Endothelial cell of umbilical vein (primary cell): ENCODE measurements at regions not wholly inside any gene's neighbourhood (a gene's known extent, or its start where the extent isn't known, plus 50 kb on each side); places are given as distances from the start of the nearest gene placed in this dataset.

Experiments
- BruUV-seq: library from RNA; stranded (reverse); fragments of 400-500 nt; replicated peaks from 2 replicates; lab custom pipeline; 2021; lab: Mats Ljungman, UMichigan
- CTCF ChIA-PET: fragments of 300-600, 350-600 bp; sonication (Branson Sonifier 250); formaldehyde crosslinking; loops from one replicate; lab custom pipeline; 2021; ENCODE audit warnings: antibody characterized with exemption, inconsistent platforms; lab: Charles Lee
- POLR2A ChIA-PET: fragments of 300-600, 350-600 bp; sonication (Branson Sonifier 250); formaldehyde crosslinking; loops from one replicate; lab custom pipeline; 2021; ENCODE audit warnings: antibody characterized with exemption, inconsistent platforms; lab: Charles Lee
- DNase-seq: peaks from one replicate; pipeline ENCODE4 v3.0.0-alpha.2; 2011; ENCODE audit warnings: low read depth, low spot score
- FAIRE-seq: peaks from 2 replicates; lab custom pipeline; 2011; peaks lifted over from hg19 to GRCh38; lab: Jason Lieb, UNC
- H2AFZ ChIP-seq: 2 replicates; pipeline ENCODE4 v1.6.0; 2012; ENCODE audit warnings: low read depth, low read length, control low read depth, inconsistent platforms
- H3K27ac ChIP-seq: 2 replicates; pipeline ENCODE4 v1.5.1; 2011; ENCODE audit warnings: low read depth, mild to moderate bottlenecking, control low read depth, low read length, moderate library complexity; ENCODE audit not compliant: insufficient read depth
- H3K27me3 ChIP-seq, 2 experiments: 2 replicates each; pipeline versions ENCODE4 v1.6.0 to v1.6.1; 2011; ENCODE audit warnings: low read length in 2 of 2, mixed read lengths in 1 of 2; ENCODE audit not compliant: control insufficient read depth in 2 of 2, insufficient read depth in 2 of 2
- H3K36me3 ChIP-seq, 2 experiments: 2 replicates in 1 of 2; 3 replicates in 1 of 2; pipeline ENCODE4 v1.5.1; 2011; ENCODE audit warnings: low read length in 2 of 2, mild to moderate bottlenecking in 1 of 2, moderate library complexity in 1 of 2; ENCODE audit not compliant: control insufficient read depth in 2 of 2, insufficient read depth in 2 of 2; ENCODE audit errors: extremely low read depth in 1 of 2
- H3K4me1 ChIP-seq: 3 replicates; pipeline ENCODE4 v1.5.1; 2011; ENCODE audit warnings: mild to moderate bottlenecking, low read length; ENCODE audit not compliant: control insufficient read depth, insufficient read depth; ENCODE audit errors: extremely low read depth
- H3K4me2 ChIP-seq: 2 replicates; pipeline ENCODE4 v1.6.1; 2011; ENCODE audit warnings: low read length, control low read depth, mixed read lengths; ENCODE audit not compliant: insufficient read depth
- H3K4me3 ChIP-seq, 3 experiments: fragments of 200-600 bp in 1 of 3; sonication (generic), shearing (Covaris generic) in 1 of 3; replicated peaks in 1 of 3; 2 replicates each; pipeline ENCODE4 v1.5.1; 2011 to 2016; ENCODE audit warnings: control low read depth in 3 of 3, low read length in 3 of 3, mild to moderate bottlenecking in 2 of 3, inconsistent platforms in 1 of 3, low read depth in 1 of 3, moderate library complexity in 1 of 3; ENCODE audit not compliant: insufficient read depth in 1 of 3
- H3K79me2 ChIP-seq: 2 replicates; pipeline ENCODE4 v1.6.0; 2012; ENCODE audit warnings: low read length, inconsistent platforms; ENCODE audit not compliant: control insufficient read depth, insufficient read depth
- H3K9ac ChIP-seq: replicated peaks from 2 replicates; pipeline ENCODE3; 2011; ENCODE audit warnings: low read length, control low read depth; ENCODE audit not compliant: insufficient read depth; ENCODE audit errors: extremely low read depth
- H3K9me1 ChIP-seq: replicated peaks from 3 replicates; pipeline ENCODE4 v1.6.0; 2011; ENCODE audit warnings: mild to moderate bottlenecking, low read length; ENCODE audit not compliant: control insufficient read depth, insufficient read depth; ENCODE audit errors: extremely low read depth
- H3K9me3 ChIP-seq: replicated peaks from 2 replicates; pipeline ENCODE4 v1.5.1; 2012; ENCODE audit warnings: low read length, inconsistent platforms; ENCODE audit not compliant: control insufficient read depth, insufficient read depth
- H4K20me1 ChIP-seq: replicated peaks from 2 replicates; pipeline ENCODE3; 2011; ENCODE audit warnings: mild to moderate bottlenecking, low read length; ENCODE audit not compliant: control insufficient read depth, insufficient read depth; ENCODE audit errors: extremely low read depth
- CTCF ChIP-seq, 2 donors: IDR thresholded peaks; 1 replicate in 1 of 2; 2 replicates in 1 of 2; pipeline ENCODE4 v1.5.1; 2011; ENCODE audit warnings: low read length in 2 of 2, mild to moderate bottlenecking in 2 of 2, moderate library complexity in 2 of 2, control low read depth in 1 of 2, inconsistent platforms in 1 of 2, low read depth in 1 of 2; ENCODE audit not compliant: insufficient read depth in 1 of 2; ENCODE audit errors: extremely low read depth in 1 of 2
- EZH2 ChIP-seq: IDR thresholded peaks from 2 replicates; pipeline ENCODE4 v1.6.1; 2012; ENCODE audit warnings: borderline replicate concordance, low read depth, mild to moderate bottlenecking, moderate library complexity, low read length, inconsistent platforms; ENCODE audit not compliant: severe bottlenecking
- FOS ChIP-seq: IDR thresholded peaks from 2 replicates; pipeline ENCODE4 v1.6.1; 2011; ENCODE audit warnings: mild to moderate bottlenecking, low read length, moderate library complexity, borderline replicate concordance; ENCODE audit not compliant: insufficient read depth
- GATA2 ChIP-seq: IDR thresholded peaks from 2 replicates; pipeline ENCODE4 v1.7.0; 2011; ENCODE audit warnings: low read depth, mild to moderate bottlenecking, moderate library complexity, mixed read lengths, low read length; ENCODE audit not compliant: insufficient read length, insufficient read depth
- JUN ChIP-seq: IDR thresholded peaks from 2 replicates; pipeline ENCODE4 v1.6.1; 2011; ENCODE audit warnings: borderline replicate concordance, low read depth; ENCODE audit not compliant: insufficient read length, insufficient read depth
- MYC ChIP-seq: IDR thresholded peaks from one replicate; pipeline ENCODE4 v1.6.1; 2011; ENCODE audit warnings: mild to moderate bottlenecking, low read depth, low read length
- POLR2A ChIP-seq: IDR thresholded peaks from 2 replicates; pipeline ENCODE4 v1.6.1; 2012; ENCODE audit warnings: low read depth, mild to moderate bottlenecking, control low read depth, low read length
- POLR2AphosphoS5 ChIP-seq: IDR thresholded peaks from 2 replicates; pipeline ENCODE4 v1.6.1; 2012; ENCODE audit warnings: low read depth, mild to moderate bottlenecking, control low read depth, low read length, moderate library complexity; ENCODE audit not compliant: insufficient read depth
- dilution Hi-C: fragments of 300-500 bp; cut with MboI; formaldehyde crosslinking; loops from one replicate; pipeline ENCODE4 v1.15.0; 2019; ENCODE audit warnings: low sequenced_read_pairs; ENCODE audit not compliant: extremely low pct_ligation_motif_present
- intact Hi-C: fragments of 100-400 bp; cut with micrococcal nuclease; formaldehyde crosslinking; loops from one replicate; pipeline ENCODE4 v1.10.0; 2022
- TF ChIP-seq, protein P1 (sequence below): IDR thresholded peaks from 2 replicates; pipeline ENCODE4 v1.6.1; 2011; ENCODE audit not compliant: insufficient read depth, insufficient read length

- BruUV-seq = no TSS peak
- peak; percentile 6 for DNase-seq
These were observed 348.3 kb upstream of the RSPO3 start for GRCh38 chr6:126770176-126770575.

More at GRCh38 chr6:126770176-126770575, 348.3 kb upstream of the RSPO3 start:
- H3K9ac ChIP-seq = no peak overlapping the region
- no peak for FAIRE-seq
- H3K9me1 ChIP-seq = no peaks in the 10 kb centered on the region
- intact Hi-C loops (no loop called here), dilution Hi-C loops (no loop called here)
- no peaks in the 10 kb centered on the region for H3K36me3 ChIP-seq
- H3K27me3 ChIP-seq = no peaks in the 10 kb centered on the region
- POLR2A ChIA-PET = no interaction called here
- no peaks in the 10 kb centered on the region for H3K9me3 ChIP-seq
- H2AFZ ChIP-seq = no peak overlapping the region
- no peak overlapping the region for H3K4me2 ChIP-seq
- H3K4me3 ChIP-seq = no peak overlapping the region
- H3K79me2 ChIP-seq = no peaks in the 10 kb centered on the region
- no peaks in the 10 kb centered on the region for H4K20me1 ChIP-seq
- TF ChIP-seq FOS = no peak
- TF ChIP-seq POLR2A = no peak
- TF ChIP-seq, protein P1, sequence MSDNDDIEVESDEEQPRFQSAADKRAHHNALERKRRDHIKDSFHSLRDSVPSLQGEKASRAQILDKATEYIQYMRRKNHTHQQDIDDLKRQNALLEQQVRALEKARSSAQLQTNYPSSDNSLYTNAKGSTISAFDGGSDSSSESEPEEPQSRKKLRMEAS = no peak
- TF ChIP-seq EZH2 = no peak
- TF ChIP-seq MYC = no peak
- no peak for TF ChIP-seq CTCF (IDR thresholded peaks at IDR 0.05; ENCODE audit: extremely low read depth in 1 of 2, insufficient read depth in 1 of 2, low read depth in 1 of 2, low read length in 2 of 2)
- no peak for TF ChIP-seq GATA2
- no peak for TF ChIP-seq POLR2AphosphoS5
- TF ChIP-seq JUN = no peak
- H3K4me1 ChIP-seq = no peaks in the 10 kb centered on the region
- no peak overlapping the region for H3K27ac ChIP-seq
- CTCF ChIA-PET = no interaction called here
